H1 (cell line): ENCODE measurements at regions not wholly inside any gene's neighbourhood (a gene's known extent, or its start where the extent isn't known, plus 50 kb on each side); places are given as distances from the start of the nearest gene placed in this dataset.

Experiments
- CTCF ChIA-PET: fragments of 300-600 bp; sonication (Branson Sonifier 250); formaldehyde crosslinking; loops from one replicate; lab custom pipeline; 2021; ENCODE audit not compliant: partially characterized antibody; lab: Charles Lee
- POLR2A ChIA-PET: fragments of 300-600 bp; sonication (Branson Sonifier 250); formaldehyde crosslinking; loops from one replicate; lab custom pipeline; 2021; ENCODE audit warnings: inconsistent platforms; ENCODE audit not compliant: partially characterized antibody; lab: Charles Lee
- DNase-seq, 2 experiments: peaks; one replicate each; pipeline versions ENCODE4 v3.0.0 to v3.0.0-alpha.2; 2010 to 2022; ENCODE audit warnings: low spot score in 2 of 2, low read depth in 1 of 2, mixed read lengths in 1 of 2
- FAIRE-seq: peaks from 2 replicates; lab custom pipeline; 2011; peaks lifted over from hg19 to GRCh38; lab: Jason Lieb, UNC
- H2AFZ ChIP-seq: 2 replicates; pipeline ENCODE4 v1.8.1; 2012; ENCODE audit warnings: low read length, inconsistent platforms
- H2AK5ac ChIP-seq: 2 replicates; pipeline ENCODE4 v1.6.1; 2013; ENCODE audit warnings: low read depth, low read length
- H2BK120ac ChIP-seq: replicated peaks from 2 replicates; pipeline ENCODE3; 2013; ENCODE audit warnings: low read depth, low read length, inconsistent platforms
- H2BK12ac ChIP-seq: 2 replicates; pipeline ENCODE4 v1.6.1; 2013; ENCODE audit warnings: low read depth, low read length
- H2BK15ac ChIP-seq: 2 replicates; pipeline ENCODE4 v1.6.1; 2013; ENCODE audit warnings: low read length
- H2BK20ac ChIP-seq: 2 replicates; pipeline ENCODE4 v1.6.1; 2013; ENCODE audit warnings: low read length
- H2BK5ac ChIP-seq: 2 replicates; pipeline ENCODE4 v1.6.1; 2013; ENCODE audit warnings: low read depth, low read length
- H3K14ac ChIP-seq: 2 replicates; pipeline ENCODE4 v1.6.1; 2013; ENCODE audit warnings: inconsistent platforms; ENCODE audit not compliant: insufficient read length
- H3K18ac ChIP-seq: 2 replicates; pipeline ENCODE4 v1.6.1; 2013; ENCODE audit warnings: low read length; ENCODE audit errors: extremely low read depth
- H3K23ac ChIP-seq: 2 replicates; pipeline ENCODE4 v1.6.1; 2013; ENCODE audit warnings: inconsistent platforms; ENCODE audit not compliant: insufficient read length
- H3K23me2 ChIP-seq: 2 replicates; pipeline ENCODE4 v1.6.1; 2013; ENCODE audit warnings: low read depth, low read length
- H3K27ac ChIP-seq: 2 replicates; pipeline ENCODE4 v1.6.1; 2011; ENCODE audit warnings: low read depth, low read length, inconsistent platforms
- H3K27me3 ChIP-seq, 4 experiments: replicated peaks in 1 of 4; 1 replicate in 1 of 4; 2 replicates in 3 of 4; pipeline versions ENCODE4 v1.6.1 to v1.8.1; 2011 to 2013; ENCODE audit warnings: low read length in 3 of 4, mild to moderate bottlenecking in 3 of 4, inconsistent platforms in 2 of 4, mixed read lengths in 2 of 4, moderate library complexity in 1 of 4; ENCODE audit not compliant: control insufficient read depth in 3 of 4, insufficient read depth in 3 of 4; ENCODE audit errors: extremely low read depth in 1 of 4
- H3K36me3 ChIP-seq, 4 experiments: 2 replicates each; pipeline versions ENCODE4 v1.6.1 to v1.8.1; 2011 to 2013; ENCODE audit warnings: mild to moderate bottlenecking in 4 of 4, low read length in 3 of 4, moderate library complexity in 2 of 4, control low read depth in 1 of 4, inconsistent platforms in 1 of 4; ENCODE audit not compliant: insufficient read depth in 4 of 4, control insufficient read depth in 2 of 4
- H3K4ac ChIP-seq: replicated peaks from 2 replicates; pipeline ENCODE3; 2013; ENCODE audit warnings: low read length, low read depth, mixed read lengths, inconsistent platforms; ENCODE audit not compliant: insufficient read length
- H3K4me1 ChIP-seq, 4 experiments: replicated peaks in 1 of 4; 1 replicate in 1 of 4; 2 replicates in 3 of 4; pipeline versions ENCODE4 v1.6.1 to v1.8.1; 2011 to 2013; ENCODE audit warnings: low read length in 3 of 4, inconsistent platforms in 2 of 4, mixed read lengths in 1 of 4; ENCODE audit not compliant: insufficient read depth in 4 of 4, control insufficient read depth in 3 of 4
- H3K4me2 ChIP-seq, 2 experiments: 2 replicates each; pipeline versions ENCODE4 v1.6.1 to v1.8.1; 2011 to 2013; ENCODE audit warnings: low read depth in 2 of 2, low read length in 2 of 2, control low read depth in 1 of 2, inconsistent platforms in 1 of 2, mild to moderate bottlenecking in 1 of 2; ENCODE audit not compliant: insufficient read depth in 1 of 2
- H3K4me3 ChIP-seq, 4 experiments: fragments of 200-600, 300-600 bp in 1 of 4; sonication (generic), shearing (Covaris generic), sonication (Bioruptor Twin) in 1 of 4; 2 replicates each; pipeline versions ENCODE4 v1.5.1 to v1.8.1; 2011 to 2016; ENCODE audit warnings: low read length in 4 of 4, low read depth in 3 of 4, control low read depth in 2 of 4, inconsistent platforms in 2 of 4, mild to moderate bottlenecking in 2 of 4, mixed read lengths in 1 of 4, moderate library complexity in 1 of 4; ENCODE audit not compliant: insufficient read depth in 2 of 4; ENCODE audit errors: extremely low read depth in 1 of 4
- H3K56ac ChIP-seq: replicated peaks from 2 replicates; pipeline ENCODE3; 2013; ENCODE audit warnings: low read depth, mild to moderate bottlenecking, mixed read lengths, low read length, inconsistent platforms; ENCODE audit not compliant: insufficient read length
- H3K79me1 ChIP-seq: 2 replicates; pipeline ENCODE4 v1.6.1; 2013; ENCODE audit warnings: low read depth, low read length, control low read depth
- H3K79me2 ChIP-seq, 2 experiments: 2 replicates each; pipeline versions ENCODE4 v1.6.1 to v1.8.1; 2012 to 2013; ENCODE audit warnings: low read length in 2 of 2, mild to moderate bottlenecking in 2 of 2, inconsistent platforms in 1 of 2; ENCODE audit not compliant: insufficient read depth in 2 of 2, control insufficient read depth in 1 of 2
- H3K9ac ChIP-seq, 4 experiments: replicated peaks in 1 of 4; 1 replicate in 1 of 4; 2 replicates in 3 of 4; pipeline versions ENCODE4 v1.6.1 to v1.8.1; 2011 to 2013; ENCODE audit warnings: low read depth in 3 of 4, low read length in 3 of 4, control low read depth in 2 of 4, mild to moderate bottlenecking in 2 of 4, moderate library complexity in 2 of 4, inconsistent platforms in 1 of 4; ENCODE audit errors: extremely low read depth in 1 of 4
- H3K9me3 ChIP-seq, 2 experiments: 2 replicates each; pipeline versions ENCODE4 v1.6.1 to v1.8.1; 2012 to 2013; ENCODE audit warnings: mild to moderate bottlenecking in 2 of 2, moderate library complexity in 2 of 2, control low read depth in 1 of 2, inconsistent platforms in 1 of 2, low read depth in 1 of 2, low read length in 1 of 2, mixed read lengths in 1 of 2; ENCODE audit not compliant: insufficient read depth in 2 of 2
- H4K20me1 ChIP-seq, 2 experiments: replicated peaks in 1 of 2; 2 replicates each; pipeline versions ENCODE3 to v1.8.1; 2011 to 2013; ENCODE audit warnings: inconsistent platforms in 2 of 2, low read length in 2 of 2, mild to moderate bottlenecking in 1 of 2; ENCODE audit not compliant: insufficient read depth in 2 of 2, control insufficient read depth in 1 of 2
- H4K5ac ChIP-seq: 2 replicates; pipeline ENCODE4 v1.6.1; 2013; ENCODE audit warnings: low read length, low read depth, mixed read lengths, inconsistent platforms; ENCODE audit not compliant: insufficient read length
- H4K8ac ChIP-seq: 2 replicates; pipeline ENCODE4 v1.8.0; 2013; ENCODE audit warnings: mild to moderate bottlenecking, moderate library complexity, low read length, inconsistent platforms; ENCODE audit not compliant: insufficient read depth; ENCODE audit errors: extremely low read depth
- H4K91ac ChIP-seq: replicated peaks from 2 replicates; pipeline ENCODE3; 2013; ENCODE audit warnings: low read length, mixed read lengths, inconsistent platforms; ENCODE audit not compliant: insufficient read length
- CTBP2 ChIP-seq: IDR thresholded peaks from 2 replicates; pipeline ENCODE4 v1.7.0; 2011; ENCODE audit warnings: borderline replicate concordance, mild to moderate bottlenecking, moderate library complexity, mixed read lengths, low read length; ENCODE audit not compliant: insufficient read depth, insufficient read length
- JUND ChIP-seq: IDR thresholded peaks from 2 replicates; pipeline ENCODE4 v1.6.1; 2011; ENCODE audit warnings: mild to moderate bottlenecking, improper control_type of control experiment, low read length
- MAX ChIP-seq: IDR thresholded peaks from 2 replicates; pipeline ENCODE4 v1.6.1; 2012; ENCODE audit warnings: inconsistent platforms
- WGBS, 2 experiments: shearing (Covaris generic) in 1 of 2; methylation state at CpG; one replicate each; pipeline versions ENCODE4 v1.1.6 to v1.1.7; 2013 to 2015; ENCODE audit warnings: low lambda C conversion rate in 2 of 2, mixed read lengths in 2 of 2, inconsistent platforms in 1 of 2, low coverage in 1 of 2, missing lambda C conversion rate in 1 of 2; ENCODE audit not compliant: insufficient replicate concordance in 2 of 2, insufficient coverage in 1 of 2, insufficient read length in 1 of 2; ENCODE audit errors: extremely low coverage in 1 of 2, missing lambda C conversion rate in 1 of 2; 5-methylcytosine and 5-hydroxymethylcytosine counted together

GRCh38 chr4:151906438-151906837, 145.6 kb upstream of the GATB start:
- Histone ChIP-seq H3K4me3 (no peak overlapping the region), H3K27me3 (no peaks in the 10 kb centered on the region), H3K4ac (no peak overlapping the region), H4K20me1 (no peaks in the 10 kb centered on the region), H3K4me1 (peaks cover 0 to 2% (median 0%) of the 10 kb centered on the region in 4 experiments; a peak in 2 of 7 replicates), H3K79me1 (no peaks in the 10 kb centered on the region), H3K23ac (no peak overlapping the region), H2BK20ac (no peak overlapping the region), H2BK120ac (no peak overlapping the region), H3K4me2 (no peak overlapping the region), H2AK5ac (no peak overlapping the region), H2BK5ac (no peak overlapping the region), H3K79me2 (no peaks in the 10 kb centered on the region), H3K36me3 (no peaks in the 10 kb centered on the region), H4K5ac (no peak overlapping the region), H3K18ac (no peak overlapping the region), H4K8ac (no peak overlapping the region), H3K14ac (no peak overlapping the region), H3K9me3 (no peaks in the 10 kb centered on the region), H2AFZ (no peak overlapping the region), H3K9ac (no peak overlapping the region), H4K91ac (no peak overlapping the region), H3K23me2 (no peaks in the 10 kb centered on the region), H3K27ac (no peak overlapping the region), H2BK15ac (no peak overlapping the region), H3K56ac (no peak overlapping the region), H2BK12ac (no peak overlapping the region)
- WGBS, 2 experiments = 95% methylated on average over 4 of the region's 4 CpGs; no CpG with 5 or more reads in 1 of the 2 experiments
- ChIA-PET CTCF (interaction anchor here (0.6 kb wide), 1 partner anchor 392 kb away, joined by 3 read pairs; no protein-coding TSS in a partner anchor), POLR2A (interaction anchor here (0.7 kb wide), 1 partner anchor 54 kb away, joined by 3 read pairs; no protein-coding TSS in a partner anchor)
- DNase-seq = no peak
- no peak for FAIRE-seq
- TF ChIP-seq CTBP2 = no peak
- no peak for TF ChIP-seq JUND
- TF ChIP-seq MAX = no peak
